SK-N-SH (cell line): ENCODE measurements at regions not wholly inside any gene's neighbourhood (a gene's known extent, or its start where the extent isn't known, plus 50 kb on each side); places are given as distances from the start of the nearest gene placed in this dataset.

Source experiments
- CTCF ChIA-PET: fragments of 300-600, 350-600 bp; formaldehyde crosslinking; extraction: SDS; loops from one replicate; lab custom pipeline; 2021; lab: Yijun Ruan, JAX
- POLR2A ChIA-PET: fragments of 350-600 bp; sonication (Branson Sonifier 250); formaldehyde crosslinking; extraction: SDS; loops from one replicate; lab custom pipeline; 2020; ENCODE audit warnings: antibody characterized with exemption, inconsistent platforms; lab: Yijun Ruan, JAX
- DNase-seq: peaks from one replicate; pipeline ENCODE4 v3.0.0; 2012
- H2AFZ ChIP-seq: fragments of 200-600 bp; sonication (generic); 2 replicates; pipeline ENCODE4 v1.8.1; 2016; ENCODE audit warnings: antibody characterized with exemption, mild to moderate bottlenecking, low read depth
- H3F3A ChIP-seq: fragments of 200-600 bp; sonication (generic); replicated peaks from 2 replicates; pipeline ENCODE3; 2016; ENCODE audit warnings: antibody characterized with exemption, mild to moderate bottlenecking; ENCODE audit not compliant: insufficient read depth
- H3K27ac ChIP-seq, 2 experiments: fragments of 200-500 bp in 1 of 2; fragments of 200-600 bp in 1 of 2; sonication (Bioruptor generic) in 1 of 2; sonication (generic), shearing (Covaris generic) in 1 of 2; 2 replicates each; pipeline versions ENCODE4 v1.5.1 to v1.6.1; 2014 to 2016; ENCODE audit warnings: low read depth in 2 of 2, inconsistent platforms in 1 of 2, low read length in 1 of 2, mild to moderate bottlenecking in 1 of 2, mixed read lengths in 1 of 2
- H3K27me3 ChIP-seq: fragments of 200-600 bp; sonication (generic), shearing (Covaris generic); 2 replicates; pipeline ENCODE4 v1.6.1; 2016; ENCODE audit warnings: mixed run types; ENCODE audit not compliant: insufficient read depth
- H3K36me3 ChIP-seq, 2 experiments: fragments of 200-500 bp in 1 of 2; fragments of 200-600 bp in 1 of 2; sonication (Bioruptor generic) in 1 of 2; sonication (generic) in 1 of 2; replicated peaks in 1 of 2; 2 replicates each; pipeline versions ENCODE3 to v1.5.1; 2014 to 2016; ENCODE audit warnings: low read length in 1 of 2, mild to moderate bottlenecking in 1 of 2; ENCODE audit not compliant: insufficient read depth in 2 of 2, control insufficient read depth in 1 of 2
- H3K4me1 ChIP-seq, 2 experiments: fragments of 200-500 bp in 1 of 2; fragments of 200-600 bp in 1 of 2; sonication (Bioruptor generic) in 1 of 2; sonication (generic), shearing (Covaris generic) in 1 of 2; 2 replicates each; pipeline versions ENCODE4 v1.5.1 to v1.6.1; 2014 to 2016; ENCODE audit warnings: low read depth in 1 of 2, low read length in 1 of 2, mixed run types in 1 of 2; ENCODE audit not compliant: insufficient read depth in 2 of 2, control insufficient read depth in 1 of 2
- H3K4me2 ChIP-seq: fragments of 200-600 bp; sonication (generic), shearing (Covaris generic); 2 replicates; pipeline ENCODE4 v1.6.1; 2017; ENCODE audit warnings: mixed run types
- H3K4me3 ChIP-seq, 2 experiments: fragments of 200-500 bp in 1 of 2; fragments of 200-600 bp in 1 of 2; sonication (Bioruptor generic) in 1 of 2; sonication (generic), shearing (Covaris generic) in 1 of 2; 2 replicates each; pipeline versions ENCODE4 v1.5.1 to v1.8.1; 2014 to 2016; ENCODE audit warnings: low read depth in 2 of 2, inconsistent platforms in 1 of 2, low read length in 1 of 2, mild to moderate bottlenecking in 1 of 2, mixed read lengths in 1 of 2, moderate library complexity in 1 of 2
- H3K79me2 ChIP-seq: fragments of 200-600 bp; sonication (generic); 2 replicates; pipeline ENCODE4 v1.8.1; 2017; ENCODE audit warnings: mild to moderate bottlenecking; ENCODE audit not compliant: insufficient read depth
- H3K9ac ChIP-seq: fragments of 200-600 bp; sonication (generic); 2 replicates; pipeline ENCODE4 v1.6.1; 2017; ENCODE audit warnings: mixed run types
- H3K9me2 ChIP-seq: fragments of 200-600 bp; sonication (generic); 2 replicates; pipeline ENCODE4 v1.6.1; 2017; ENCODE audit warnings: mixed run types
- H3K9me3 ChIP-seq: fragments of 200-600 bp; sonication (generic); 2 replicates; pipeline ENCODE4 v1.6.1; 2017; ENCODE audit warnings: mixed run types, mild to moderate bottlenecking, moderate library complexity
- H4K20me1 ChIP-seq: fragments of 200-600 bp; sonication (generic); 2 replicates; pipeline ENCODE4 v1.6.1; 2017; ENCODE audit warnings: mild to moderate bottlenecking, mixed run types; ENCODE audit not compliant: insufficient read depth
- CHD2 ChIP-seq: fragments of 150-350 bp; IDR thresholded peaks from 2 replicates; pipeline ENCODE4 v1.6.1; 2018; ENCODE audit warnings: low read length; ENCODE audit not compliant: partially characterized antibody
- ELF1 ChIP-seq: IDR thresholded peaks from 2 replicates; pipeline ENCODE4 v1.4.0; 2012
- EZH2phosphoT487 ChIP-seq: fragments of 200-600 bp; sonication (generic); IDR thresholded peaks from 2 replicates; pipeline ENCODE4 v1.6.1; 2017; ENCODE audit warnings: low read depth, mixed run types, mild to moderate bottlenecking, antibody characterized with exemption, moderate library complexity, borderline replicate concordance
- FOXM1 ChIP-seq: IDR thresholded peaks from 2 replicates; pipeline ENCODE4 v1.4.0; 2012; ENCODE audit warnings: low read depth, mild to moderate bottlenecking
- GABPA ChIP-seq: IDR thresholded peaks from 2 replicates; pipeline ENCODE4 v1.4.0; 2012; ENCODE audit warnings: low read depth, mild to moderate bottlenecking
- JUND ChIP-seq: IDR thresholded peaks from 2 replicates; pipeline ENCODE4 v1.4.0; 2012
- NFIC ChIP-seq: IDR thresholded peaks from 2 replicates; pipeline ENCODE4 v1.4.0; 2012; ENCODE audit warnings: borderline replicate concordance
- NRF1 ChIP-seq: IDR thresholded peaks from 2 replicates; pipeline ENCODE4 v1.6.1; 2012; ENCODE audit warnings: low read depth, mild to moderate bottlenecking, low read length
- RAD21 ChIP-seq: IDR thresholded peaks from 2 replicates; pipeline ENCODE4 v1.6.1; 2012; ENCODE audit warnings: mild to moderate bottlenecking, low read length
- RXRA ChIP-seq: IDR thresholded peaks from 2 replicates; pipeline ENCODE4 v1.4.0; 2012; ENCODE audit warnings: low read depth, mild to moderate bottlenecking, borderline replicate concordance
- SIN3A ChIP-seq: IDR thresholded peaks from 2 replicates; pipeline ENCODE4 v1.6.1; 2012; ENCODE audit warnings: low read depth, mild to moderate bottlenecking, low read length, moderate library complexity, borderline replicate concordance
- SMC3 ChIP-seq: IDR thresholded peaks from 2 replicates; pipeline ENCODE4 v1.6.1; 2012; ENCODE audit warnings: low read depth, low read length, improper control_type of control experiment
- TCF12 ChIP-seq: IDR thresholded peaks from 2 replicates; pipeline ENCODE4 v1.4.0; 2012
- WGBS: methylation state at CpG from one replicate; pipeline ENCODE4 v1.1.6; 2017; ENCODE audit warnings: low lambda C conversion rate; 5-methylcytosine and 5-hydroxymethylcytosine counted together
- TF ChIP-seq, protein P1 (sequence below): IDR thresholded peaks from 2 replicates; pipeline ENCODE4; 2012
- TF ChIP-seq, protein P2 (sequence below): fragments of 150-350 bp; IDR thresholded peaks from 2 replicates; pipeline ENCODE4 v1.6.1; 2017; ENCODE audit warnings: antibody characterized with exemption, low read length, low read depth, borderline replicate concordance
- TF ChIP-seq, protein P3 (sequence below): IDR thresholded peaks from 2 replicates; pipeline ENCODE4 v1.4.0; 2012; ENCODE audit warnings: low read depth, borderline replicate concordance
- TF ChIP-seq, protein P4 (sequence below): IDR thresholded peaks from 2 replicates; pipeline ENCODE4 v1.4.0; 2012; ENCODE audit warnings: low read depth, borderline replicate concordance
- TF ChIP-seq, protein P5 (sequence below): IDR thresholded peaks from 2 replicates; pipeline ENCODE4 v1.6.1; 2012; ENCODE audit warnings: mild to moderate bottlenecking, low read depth, low read length, moderate library complexity
- TF ChIP-seq, protein P6 (sequence below): IDR thresholded peaks from 2 replicates; pipeline ENCODE4 v1.4.0; 2012; ENCODE audit warnings: low read depth

DNA sequence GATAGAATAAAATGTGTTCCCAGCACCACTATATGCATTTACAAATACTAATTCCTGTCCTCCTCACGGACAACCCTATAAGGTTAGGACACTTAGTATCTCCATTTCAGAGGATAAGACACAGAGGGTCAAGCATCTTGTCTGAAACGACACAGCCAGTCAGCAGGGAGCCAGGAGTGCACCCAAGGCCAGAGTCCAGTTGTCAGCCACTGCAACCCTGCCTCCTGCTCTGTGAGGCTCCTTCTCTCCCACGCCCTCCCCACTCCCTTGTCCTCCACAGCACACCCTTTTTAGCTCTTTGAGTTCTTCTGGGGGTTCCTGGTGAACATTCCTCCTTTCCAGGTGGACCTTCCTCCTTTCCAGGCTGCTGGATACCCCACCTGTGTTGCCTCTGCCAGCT lies 119.0 kb upstream of the TNR start:
- WGBS, result 10% methylated on average over 3 of the region's 3 CpGs
- TF ChIP-seq SMC3 (no peak), FOXM1 (no peak)
- TF ChIP-seq, all 33 proteins: peak for 0
- CTCF ChIA-PET, result interaction anchor here (1.9 kb wide), 1 partner anchor 22 kb away, joined by 7 read pairs; no protein-coding TSS in a partner anchor

DNA sequence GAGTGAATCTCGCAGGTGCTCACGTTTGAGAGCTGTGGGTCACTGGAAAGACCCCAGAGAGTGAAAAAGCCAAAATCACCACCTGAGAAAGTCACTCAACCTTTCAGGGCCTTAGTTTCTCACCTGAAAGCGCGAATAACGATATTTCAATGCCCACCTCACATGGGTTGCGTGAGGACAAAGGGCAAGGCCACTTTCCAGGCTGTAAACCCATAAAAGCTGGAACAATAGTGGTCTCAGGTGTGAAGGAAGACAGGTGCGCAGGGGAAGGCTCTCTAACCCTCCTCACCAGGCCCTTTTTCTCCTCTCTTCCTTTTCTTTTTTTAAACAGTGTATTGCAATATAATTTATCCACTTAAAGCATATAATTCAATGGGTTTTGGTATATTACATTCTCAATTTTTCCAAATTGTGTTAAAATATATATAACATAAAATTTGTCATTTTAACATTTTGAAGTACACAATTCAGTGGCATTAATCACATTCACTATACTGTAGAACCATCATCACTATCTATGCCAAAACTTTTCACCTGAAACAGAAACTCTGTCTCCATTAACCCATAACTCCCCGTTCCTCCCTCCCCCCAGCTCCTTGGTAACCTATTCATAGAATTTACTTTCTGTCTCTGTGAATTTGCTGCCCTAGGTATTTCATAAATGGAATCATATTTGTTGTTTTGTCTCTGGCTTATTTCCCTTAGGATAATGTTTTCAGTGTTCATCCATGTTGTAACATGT lies 118.4 kb upstream of the TNR start:
- Histone ChIP-seq H4K20me1 (no peaks in the 10 kb centered on the region), H2AFZ (no peak overlapping the region), H3K4me1 (no peaks in the 10 kb centered on the region; a peak in 1 of 4 replicates), H3K27ac (no peak overlapping the region), H3K79me2 (no peaks in the 10 kb centered on the region), H3K9ac (no peak overlapping the region), H3F3A (no peaks in the 10 kb centered on the region), H3K27me3 (no peaks in the 10 kb centered on the region; the same call in 1 of the 2 replicates), H3K4me2 (no peak overlapping the region), H3K4me3 (no peak overlapping the region), H3K9me2 (no peaks in the 10 kb centered on the region), H3K9me3 (no peaks in the 10 kb centered on the region), H3K36me3 (no peaks in the 10 kb centered on the region)
- WGBS, result 31% methylated on average over 8 of the region's 8 CpGs
- ChIA-PET POLR2A (no interaction called here), CTCF (interaction anchor here (0.8 to 1.9 kb wide), 2 partner anchors 15 to 21 kb away, joined by 3 to 7 read pairs; no protein-coding TSS in a partner anchor)
- DNase-seq, result no peak
- TF ChIP-seq NFIC (no peak), RAD21 (no peak), JUND (no peak), EZH2phosphoT487 (no peak), NRF1 (no peak), CHD2 (no peak), TCF12 (no peak), SIN3A (no peak), GABPA (no peak), RXRA (no peak), ELF1 (no peak)
- TF ChIP-seq, protein P1, sequence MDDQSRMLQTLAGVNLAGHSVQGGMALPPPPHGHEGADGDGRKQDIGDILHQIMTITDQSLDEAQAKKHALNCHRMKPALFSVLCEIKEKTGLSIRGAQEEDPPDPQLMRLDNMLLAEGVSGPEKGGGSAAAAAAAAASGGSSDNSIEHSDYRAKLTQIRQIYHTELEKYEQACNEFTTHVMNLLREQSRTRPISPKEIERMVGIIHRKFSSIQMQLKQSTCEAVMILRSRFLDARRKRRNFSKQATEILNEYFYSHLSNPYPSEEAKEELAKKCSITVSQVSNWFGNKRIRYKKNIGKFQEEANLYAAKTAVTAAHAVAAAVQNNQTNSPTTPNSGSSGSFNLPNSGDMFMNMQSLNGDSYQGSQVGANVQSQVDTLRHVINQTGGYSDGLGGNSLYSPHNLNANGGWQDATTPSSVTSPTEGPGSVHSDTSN, result no peak
- TF ChIP-seq, protein P2, sequence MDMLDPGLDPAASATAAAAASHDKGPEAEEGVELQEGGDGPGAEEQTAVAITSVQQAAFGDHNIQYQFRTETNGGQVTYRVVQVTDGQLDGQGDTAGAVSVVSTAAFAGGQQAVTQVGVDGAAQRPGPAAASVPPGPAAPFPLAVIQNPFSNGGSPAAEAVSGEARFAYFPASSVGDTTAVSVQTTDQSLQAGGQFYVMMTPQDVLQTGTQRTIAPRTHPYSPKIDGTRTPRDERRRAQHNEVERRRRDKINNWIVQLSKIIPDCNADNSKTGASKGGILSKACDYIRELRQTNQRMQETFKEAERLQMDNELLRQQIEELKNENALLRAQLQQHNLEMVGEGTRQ, result no peak
- TF ChIP-seq, protein P3, sequence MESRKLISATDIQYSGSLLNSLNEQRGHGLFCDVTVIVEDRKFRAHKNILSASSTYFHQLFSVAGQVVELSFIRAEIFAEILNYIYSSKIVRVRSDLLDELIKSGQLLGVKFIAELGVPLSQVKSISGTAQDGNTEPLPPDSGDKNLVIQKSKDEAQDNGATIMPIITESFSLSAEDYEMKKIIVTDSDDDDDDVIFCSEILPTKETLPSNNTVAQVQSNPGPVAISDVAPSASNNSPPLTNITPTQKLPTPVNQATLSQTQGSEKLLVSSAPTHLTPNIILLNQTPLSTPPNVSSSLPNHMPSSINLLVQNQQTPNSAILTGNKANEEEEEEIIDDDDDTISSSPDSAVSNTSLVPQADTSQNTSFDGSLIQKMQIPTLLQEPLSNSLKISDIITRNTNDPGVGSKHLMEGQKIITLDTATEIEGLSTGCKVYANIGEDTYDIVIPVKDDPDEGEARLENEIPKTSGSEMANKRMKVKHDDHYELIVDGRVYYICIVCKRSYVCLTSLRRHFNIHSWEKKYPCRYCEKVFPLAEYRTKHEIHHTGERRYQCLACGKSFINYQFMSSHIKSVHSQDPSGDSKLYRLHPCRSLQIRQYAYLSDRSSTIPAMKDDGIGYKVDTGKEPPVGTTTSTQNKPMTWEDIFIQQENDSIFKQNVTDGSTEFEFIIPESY, result no peak
- TF ChIP-seq, protein P4, sequence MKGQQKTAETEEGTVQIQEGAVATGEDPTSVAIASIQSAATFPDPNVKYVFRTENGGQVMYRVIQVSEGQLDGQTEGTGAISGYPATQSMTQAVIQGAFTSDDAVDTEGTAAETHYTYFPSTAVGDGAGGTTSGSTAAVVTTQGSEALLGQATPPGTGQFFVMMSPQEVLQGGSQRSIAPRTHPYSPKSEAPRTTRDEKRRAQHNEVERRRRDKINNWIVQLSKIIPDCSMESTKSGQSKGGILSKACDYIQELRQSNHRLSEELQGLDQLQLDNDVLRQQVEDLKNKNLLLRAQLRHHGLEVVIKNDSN, result no peak
- TF ChIP-seq, protein P5, sequence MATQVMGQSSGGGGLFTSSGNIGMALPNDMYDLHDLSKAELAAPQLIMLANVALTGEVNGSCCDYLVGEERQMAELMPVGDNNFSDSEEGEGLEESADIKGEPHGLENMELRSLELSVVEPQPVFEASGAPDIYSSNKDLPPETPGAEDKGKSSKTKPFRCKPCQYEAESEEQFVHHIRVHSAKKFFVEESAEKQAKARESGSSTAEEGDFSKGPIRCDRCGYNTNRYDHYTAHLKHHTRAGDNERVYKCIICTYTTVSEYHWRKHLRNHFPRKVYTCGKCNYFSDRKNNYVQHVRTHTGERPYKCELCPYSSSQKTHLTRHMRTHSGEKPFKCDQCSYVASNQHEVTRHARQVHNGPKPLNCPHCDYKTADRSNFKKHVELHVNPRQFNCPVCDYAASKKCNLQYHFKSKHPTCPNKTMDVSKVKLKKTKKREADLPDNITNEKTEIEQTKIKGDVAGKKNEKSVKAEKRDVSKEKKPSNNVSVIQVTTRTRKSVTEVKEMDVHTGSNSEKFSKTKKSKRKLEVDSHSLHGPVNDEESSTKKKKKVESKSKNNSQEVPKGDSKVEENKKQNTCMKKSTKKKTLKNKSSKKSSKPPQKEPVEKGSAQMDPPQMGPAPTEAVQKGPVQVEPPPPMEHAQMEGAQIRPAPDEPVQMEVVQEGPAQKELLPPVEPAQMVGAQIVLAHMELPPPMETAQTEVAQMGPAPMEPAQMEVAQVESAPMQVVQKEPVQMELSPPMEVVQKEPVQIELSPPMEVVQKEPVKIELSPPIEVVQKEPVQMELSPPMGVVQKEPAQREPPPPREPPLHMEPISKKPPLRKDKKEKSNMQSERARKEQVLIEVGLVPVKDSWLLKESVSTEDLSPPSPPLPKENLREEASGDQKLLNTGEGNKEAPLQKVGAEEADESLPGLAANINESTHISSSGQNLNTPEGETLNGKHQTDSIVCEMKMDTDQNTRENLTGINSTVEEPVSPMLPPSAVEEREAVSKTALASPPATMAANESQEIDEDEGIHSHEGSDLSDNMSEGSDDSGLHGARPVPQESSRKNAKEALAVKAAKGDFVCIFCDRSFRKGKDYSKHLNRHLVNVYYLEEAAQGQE, result no peak
- TF ChIP-seq, protein P6, sequence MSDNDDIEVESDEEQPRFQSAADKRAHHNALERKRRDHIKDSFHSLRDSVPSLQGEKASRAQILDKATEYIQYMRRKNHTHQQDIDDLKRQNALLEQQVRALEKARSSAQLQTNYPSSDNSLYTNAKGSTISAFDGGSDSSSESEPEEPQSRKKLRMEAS, result no peak

More for the DNA sequence above, 119.0 kb upstream of the TNR start:
- Histone ChIP-seq H4K20me1 (no peaks in the 10 kb centered on the region), H3K9me2 (no peaks in the 10 kb centered on the region), H3K4me3 (no peak overlapping the region), H3K9me3 (no peaks in the 10 kb centered on the region), H3K9ac (no peak overlapping the region), H3F3A (no peaks in the 10 kb centered on the region), H3K27ac (no peak overlapping the region), H3K36me3 (no peaks in the 10 kb centered on the region), H3K4me2 (no peak overlapping the region), H3K79me2 (no peaks in the 10 kb centered on the region), H3K4me1 (no peaks in the 10 kb centered on the region; a peak in 1 of 4 replicates), H3K27me3 (no peaks in the 10 kb centered on the region; the same call in 1 of the 2 replicates), H2AFZ (no peak overlapping the region)
- no peak for DNase-seq
- POLR2A ChIA-PET, result no interaction called here
